HG03103 (cell line): ENCODE measurements at regions not wholly inside any gene's neighbourhood (a gene's known extent, or its start where the extent isn't known, plus 50 kb on each side); places are given as distances from the start of the nearest gene placed in this dataset.
"Not testable (repeated sequence)": the region's sequence is repeated elsewhere in the genome, so short reads cannot be mapped to it uniquely, and the experiment has no call there.

Source experiments
- ATAC-seq: cut with Tn5 transposase; IDR thresholded peaks from one replicate; pipeline ENCODE4 v1.9.1; 2021; ENCODE audit warnings: low read depth; ENCODE audit not compliant: unreplicated experiment

GRCh38 chr1:143714913-143715312 lies 256.9 kb downstream of the FAM72C start:
- ATAC-seq: not testable (repeated sequence)

GRCh38 chr1:143709606-143710259 lies 262.1 kb downstream of the FAM72C start:
- not testable (repeated sequence) for ATAC-seq

DNA sequence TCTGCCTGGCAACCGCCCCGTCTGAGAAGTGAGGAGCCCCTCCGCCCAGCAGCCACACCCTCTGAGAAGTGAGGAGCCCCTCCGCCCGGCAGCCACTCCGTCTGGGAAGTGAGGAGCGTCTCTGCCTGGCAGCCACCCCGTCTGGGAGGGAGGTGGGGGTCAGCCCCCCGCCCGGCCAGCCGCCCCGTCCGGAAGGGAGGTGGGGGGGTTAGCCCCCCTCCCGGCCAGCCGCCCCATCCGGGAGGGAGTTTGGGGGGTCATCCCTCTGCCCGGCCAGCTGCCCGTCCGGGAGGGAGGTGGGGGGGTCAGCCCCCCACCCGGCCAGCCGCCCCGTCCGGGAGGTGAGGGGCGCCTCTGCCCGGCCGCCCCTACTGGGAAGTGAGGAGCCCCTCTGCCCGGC lies 269.0 kb downstream of the FAM72C start:
- ATAC-seq: not testable (repeated sequence)

DNA sequence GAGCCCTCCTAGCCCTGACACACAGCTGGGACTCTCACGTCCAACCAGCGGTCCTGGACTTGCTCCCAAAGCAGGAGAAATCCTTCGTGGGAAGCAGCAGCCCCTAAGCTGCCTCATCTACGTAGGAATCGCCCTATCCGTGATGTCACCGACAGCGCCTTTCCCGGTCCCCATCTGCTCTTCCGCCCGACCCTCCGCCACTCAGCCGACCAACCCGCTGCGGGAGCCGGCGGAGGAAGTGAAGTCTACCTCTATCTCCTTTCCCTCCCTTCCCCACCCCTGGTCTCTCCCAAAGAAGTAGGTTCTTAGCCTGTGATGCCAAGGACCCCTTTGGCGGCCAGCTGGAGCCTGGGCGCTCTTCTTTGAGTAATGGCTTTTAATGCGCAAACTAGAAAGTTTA lies 272.1 kb downstream of the FAM72C start:
- no peak for ATAC-seq

DNA sequence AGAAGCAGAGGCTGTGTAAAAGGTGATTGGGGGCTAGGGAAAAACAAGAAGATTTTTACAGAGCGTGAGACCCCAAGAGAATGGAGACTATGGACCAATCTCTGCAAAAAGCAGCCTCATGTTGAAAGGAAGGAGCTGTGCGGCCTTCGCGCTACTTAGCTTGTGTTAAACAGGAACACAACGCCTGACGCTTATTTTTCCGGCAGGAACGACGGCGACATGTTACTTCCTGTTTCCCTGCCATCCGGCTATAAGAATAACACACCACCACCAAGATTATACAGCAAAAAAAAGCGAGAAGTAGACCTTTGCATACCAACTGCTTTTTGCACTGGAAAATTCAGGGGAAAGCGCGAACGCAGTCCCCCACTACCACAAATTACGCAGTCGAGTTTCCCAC lies 272.7 kb downstream of the FAM72C start:
- ATAC-seq: no peak

DNA sequence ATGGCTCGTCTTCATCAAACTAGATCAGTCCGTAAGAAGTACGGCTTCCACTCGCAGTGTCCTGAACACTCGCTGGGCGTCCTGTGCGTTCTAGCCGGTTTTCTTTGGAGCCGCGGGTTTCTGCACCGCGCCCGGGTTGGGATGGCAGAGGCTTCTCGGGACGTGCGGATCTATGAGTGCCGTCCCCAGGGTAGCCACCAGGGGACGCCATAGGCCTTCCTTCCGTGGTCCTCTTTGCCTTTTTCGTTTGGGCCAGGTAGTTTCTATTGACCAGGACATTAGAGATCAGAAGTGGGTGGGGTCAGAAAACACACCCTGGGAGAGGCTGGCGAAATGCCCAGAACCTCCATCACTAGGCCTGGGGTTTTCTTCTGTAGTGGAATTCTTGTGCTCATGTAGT lies 273.8 kb downstream of the FAM72C start:
- no peak for ATAC-seq

DNA sequence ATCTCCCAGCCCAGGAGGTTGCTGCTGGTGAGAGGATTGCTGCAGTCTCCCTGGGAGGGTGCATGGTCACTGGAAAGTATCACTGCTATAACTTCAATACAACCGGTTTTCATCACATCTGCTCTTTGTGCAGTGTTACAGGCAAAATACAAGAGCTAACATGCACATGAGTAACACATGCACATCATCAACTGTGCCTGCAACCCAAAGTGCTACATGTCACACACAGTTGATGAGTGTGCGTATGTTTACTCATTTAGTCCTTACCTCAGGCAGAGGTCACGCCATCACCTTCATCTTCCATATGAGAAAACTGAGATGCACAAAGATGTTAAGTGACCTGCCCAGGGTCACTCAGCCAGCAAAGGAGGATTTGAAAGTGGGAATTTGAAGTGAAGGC lies 277.7 kb downstream of the FAM72C start:
- no peak for ATAC-seq

- no peak for ATAC-seq
Measured at GRCh38 chr1:143691971-143692529, 279.7 kb downstream of the FAM72C start.

- no peak for ATAC-seq
Measured at GRCh38 chr1:143691400-143691891, 280.3 kb downstream of the FAM72C start.

- ATAC-seq: no peak
Measured at GRCh38 chr1:143689781-143690180, 282.0 kb downstream of the FAM72C start.

- ATAC-seq: no peak
Measured at GRCh38 chr1:143680304-143680703, 291.5 kb downstream of the FAM72C start.

DNA sequence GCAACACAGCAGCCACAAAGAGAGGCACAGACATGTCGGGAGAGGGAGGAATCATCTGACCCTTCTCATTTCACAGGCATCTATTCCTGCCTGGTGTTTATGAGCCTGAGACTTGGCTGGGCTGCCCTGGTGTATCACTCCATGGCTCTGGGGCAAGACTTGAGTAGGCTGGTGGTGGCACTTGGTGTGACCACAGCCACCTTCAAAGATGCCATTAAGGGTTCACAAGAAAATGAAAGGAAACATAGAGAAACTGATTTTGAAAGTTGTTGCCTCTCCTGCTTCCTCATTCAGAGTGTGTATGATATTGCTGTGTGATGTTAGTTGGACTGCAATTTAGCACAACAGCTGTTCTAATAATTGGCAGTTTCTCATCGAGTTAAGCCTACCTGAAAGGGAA lies 298.8 kb downstream of the FAM72C start:
- no peak for ATAC-seq

GRCh38 chr1:143667730-143668129 lies 304.1 kb downstream of the FAM72C start:
- no peak for ATAC-seq

GRCh38 chr1:143666851-143667250 lies 304.9 kb downstream of the FAM72C start:
- ATAC-seq: no peak

GRCh38 chr1:143665606-143666005 lies 306.2 kb downstream of the FAM72C start:
- ATAC-seq: no peak

- ATAC-seq: not testable (repeated sequence)
Measured at GRCh38 chr1:143663056-143663455, 308.7 kb downstream of the FAM72C start.

DNA sequence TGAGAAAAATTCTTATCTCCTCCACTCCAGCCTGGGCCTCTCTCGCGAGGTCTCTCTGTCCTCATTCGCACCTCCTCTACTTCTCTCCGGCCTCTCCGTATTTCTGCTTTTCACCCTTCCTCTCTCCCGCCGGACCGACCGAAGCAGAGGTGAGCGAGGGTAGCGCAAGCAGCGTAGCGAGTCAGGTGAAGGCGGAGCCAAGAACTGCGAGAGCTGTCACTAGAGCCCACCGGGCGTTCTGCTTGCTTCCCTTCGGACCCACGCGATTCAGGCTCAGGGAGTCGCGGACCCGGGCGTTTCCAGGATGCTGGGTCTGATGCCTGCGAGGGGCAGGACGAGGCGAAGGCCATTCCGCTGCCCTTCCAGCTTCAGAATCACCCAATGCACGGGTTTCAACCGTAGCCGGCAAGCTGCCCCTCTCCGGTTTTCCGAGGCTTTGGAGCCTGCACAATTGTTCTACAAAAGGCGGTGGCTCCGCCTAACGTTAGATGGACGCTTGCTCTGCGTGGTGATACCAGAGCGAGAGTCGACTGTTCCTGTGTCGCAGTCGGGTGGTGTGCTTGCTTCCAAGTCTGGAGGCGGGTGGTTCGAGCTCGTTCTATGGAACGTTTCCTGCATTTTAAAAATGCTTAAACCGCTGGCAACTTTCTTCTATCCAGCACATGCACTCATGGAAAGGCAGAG lies 310.2 kb downstream of the FAM72C start:
- ATAC-seq: no peak

GRCh38 chr1:143660354-143660941 lies 311.3 kb downstream of the FAM72C start:
- no peak for ATAC-seq

DNA sequence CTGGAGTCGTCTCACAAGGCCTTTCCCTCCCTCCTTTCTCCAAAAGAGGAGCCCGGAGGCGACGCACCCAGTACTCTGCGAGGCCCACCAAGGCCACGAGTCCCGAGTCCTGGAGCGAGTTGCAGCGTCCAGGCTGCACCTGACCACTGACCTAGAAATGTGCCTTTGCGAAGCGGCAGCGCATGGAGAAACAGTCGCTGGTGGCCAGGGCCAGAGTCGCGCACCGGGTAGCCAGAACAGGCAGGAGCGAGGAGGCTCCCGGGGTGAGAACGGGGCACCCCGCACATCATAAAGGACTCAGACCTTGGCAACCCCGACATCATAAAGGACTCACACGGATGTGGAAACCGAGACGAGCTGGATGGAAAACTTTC lies 318.4 kb downstream of the FAM72C start:
- ATAC-seq: no peak

GRCh38 chr1:143652744-143653428 lies 318.9 kb downstream of the FAM72C start:
- no peak for ATAC-seq

GRCh38 chr1:143652187-143652586 lies 319.6 kb downstream of the FAM72C start:
- no peak for ATAC-seq
